Neural progenitor cell (in vitro differentiated cells): ENCODE measurements at regions not wholly inside any gene's neighbourhood (a gene's known extent, or its start where the extent isn't known, plus 50 kb on each side); places are given as distances from the start of the nearest gene placed in this dataset.
A peak's percentile ranks its signal among the peaks of the same experiment; 100 is the strongest.

Source experiments
- DNase-seq: peaks from one replicate; pipeline ENCODE4 v3.0.0-alpha.2; 2016; ENCODE audit warnings: low spot score
- H2AFZ ChIP-seq: fragments of 200-600 bp; sonication (generic); replicated peaks from 2 replicates; pipeline ENCODE4 v1.6.1; 2016; ENCODE audit warnings: antibody characterized with exemption
- H3F3A ChIP-seq: fragments of 200-600 bp; sonication (generic); 2 replicates; pipeline ENCODE4 v1.6.1; 2016; ENCODE audit warnings: antibody characterized with exemption, low read depth
- H3K27ac ChIP-seq: fragments of 200-600 bp; sonication (generic); 2 replicates; pipeline ENCODE4 v1.5.1; 2016; ENCODE audit warnings: mild to moderate bottlenecking
- H3K27me3 ChIP-seq: fragments of 200-600 bp; sonication (generic); 2 replicates; pipeline ENCODE4 v1.6.1; 2016; ENCODE audit warnings: mild to moderate bottlenecking, moderate library complexity
- H3K36me3 ChIP-seq: fragments of 200-600 bp; sonication (generic); 2 replicates; pipeline ENCODE4 v1.5.1; 2016
- H3K4me1 ChIP-seq: fragments of 200-600 bp; sonication (generic); 2 replicates; pipeline ENCODE4 v1.6.1; 2016; ENCODE audit warnings: mixed run types
- H3K4me2 ChIP-seq: fragments of 200-600 bp; sonication (generic); 2 replicates; pipeline ENCODE4 v1.6.1; 2016
- H3K4me3 ChIP-seq: fragments of 200-600 bp; sonication (generic); 2 replicates; pipeline ENCODE4 v1.5.1; 2016
- H3K79me2 ChIP-seq: fragments of 200-600 bp; sonication (generic); 2 replicates; pipeline ENCODE4 v1.6.1; 2016; ENCODE audit warnings: low read depth
- H3K9ac ChIP-seq: fragments of 200-600 bp; sonication (generic); 2 replicates; pipeline ENCODE4 v1.6.1; 2016
- H3K9me3 ChIP-seq: fragments of 200-600 bp; sonication (generic); 2 replicates; pipeline ENCODE4 v1.5.1; 2016; ENCODE audit warnings: low read depth
- H4K20me1 ChIP-seq: fragments of 200-600 bp; sonication (generic); 2 replicates; pipeline ENCODE4 v1.6.1; 2016; ENCODE audit warnings: low read depth
- H3K27ac Mint-ChIP-seq: 3 replicates; pipeline ENCODE4 v1.8.0; 2021; ENCODE audit warnings: mixed read lengths
- H3K27me3 Mint-ChIP-seq: 2 replicates; pipeline ENCODE4 v1.8.0; 2022; ENCODE audit warnings: low read depth, mild to moderate bottlenecking, inconsistent platforms, moderate library complexity, mixed read lengths; ENCODE audit not compliant: insufficient read depth
- H3K36me3 Mint-ChIP-seq: 3 replicates; pipeline ENCODE4 v1.8.0; 2021; ENCODE audit warnings: mixed read lengths
- H3K4me1 Mint-ChIP-seq: 3 replicates; pipeline ENCODE4 v1.8.0; 2021; ENCODE audit warnings: mixed read lengths
- H3K4me3 Mint-ChIP-seq: 3 replicates; pipeline ENCODE4 v1.8.0; 2021; ENCODE audit warnings: mild to moderate bottlenecking, moderate library complexity, mixed read lengths
- H3K9me3 Mint-ChIP-seq: 3 replicates; pipeline ENCODE4 v1.8.0; 2020; ENCODE audit warnings: mixed read lengths
- EZH2 ChIP-seq: fragments of 200-600 bp; sonication (generic); IDR thresholded peaks from 2 replicates; pipeline ENCODE4 v1.6.1; 2017; ENCODE audit warnings: antibody characterized with exemption, mild to moderate bottlenecking, moderate library complexity
- EZH2phosphoT487 ChIP-seq: fragments of 200-600 bp; sonication (generic); IDR thresholded peaks from 2 replicates; pipeline ENCODE4 v1.6.1; 2017; ENCODE audit warnings: antibody characterized with exemption
- TF ChIP-seq, protein P1 (sequence below): fragments of 200-600 bp; sonication (generic); IDR thresholded peaks from 2 replicates; pipeline ENCODE4 v1.5.1; 2017; ENCODE audit warnings: antibody characterized with exemption, mild to moderate bottlenecking

GRCh38 chr2:67851956-67852824 is 210.6 kb downstream of the C1D start:
- no peaks in the 10 kb centered on the region for H3K79me2 ChIP-seq
- no peak overlapping the region for H2AFZ ChIP-seq
- H3K9me3 ChIP-seq, result no peaks in the 10 kb centered on the region
- no peaks in the 10 kb centered on the region for H3K27me3 ChIP-seq
- Mint-ChIP-seq H3K4me3 (no peak overlapping the region), H3K36me3 (no peaks in the 10 kb centered on the region), H3K27ac (peak overlapping the region; percentile 70), H3K27me3 (peaks cover 6% of the 10 kb centered on the region), H3K9me3 (no peaks in the 10 kb centered on the region), H3K4me1 (peaks cover 31% of the 10 kb centered on the region)
- peaks cover 7% of the 10 kb centered on the region for H3K4me1 ChIP-seq
- DNase-seq, result no peak
- TF ChIP-seq, protein P1, sequence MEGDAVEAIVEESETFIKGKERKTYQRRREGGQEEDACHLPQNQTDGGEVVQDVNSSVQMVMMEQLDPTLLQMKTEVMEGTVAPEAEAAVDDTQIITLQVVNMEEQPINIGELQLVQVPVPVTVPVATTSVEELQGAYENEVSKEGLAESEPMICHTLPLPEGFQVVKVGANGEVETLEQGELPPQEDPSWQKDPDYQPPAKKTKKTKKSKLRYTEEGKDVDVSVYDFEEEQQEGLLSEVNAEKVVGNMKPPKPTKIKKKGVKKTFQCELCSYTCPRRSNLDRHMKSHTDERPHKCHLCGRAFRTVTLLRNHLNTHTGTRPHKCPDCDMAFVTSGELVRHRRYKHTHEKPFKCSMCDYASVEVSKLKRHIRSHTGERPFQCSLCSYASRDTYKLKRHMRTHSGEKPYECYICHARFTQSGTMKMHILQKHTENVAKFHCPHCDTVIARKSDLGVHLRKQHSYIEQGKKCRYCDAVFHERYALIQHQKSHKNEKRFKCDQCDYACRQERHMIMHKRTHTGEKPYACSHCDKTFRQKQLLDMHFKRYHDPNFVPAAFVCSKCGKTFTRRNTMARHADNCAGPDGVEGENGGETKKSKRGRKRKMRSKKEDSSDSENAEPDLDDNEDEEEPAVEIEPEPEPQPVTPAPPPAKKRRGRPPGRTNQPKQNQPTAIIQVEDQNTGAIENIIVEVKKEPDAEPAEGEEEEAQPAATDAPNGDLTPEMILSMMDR, result no peak
- TF ChIP-seq EZH2 (no peak), EZH2phosphoT487 (no peak)
- no peaks in the 10 kb centered on the region for H3F3A ChIP-seq
- H3K36me3 ChIP-seq, result no peaks in the 10 kb centered on the region
- H3K4me2 ChIP-seq, result no peak overlapping the region
- H3K4me3 ChIP-seq, result no peak overlapping the region
- no peak overlapping the region for H3K9ac ChIP-seq
- H3K27ac ChIP-seq, result no peak overlapping the region
- no peaks in the 10 kb centered on the region for H4K20me1 ChIP-seq

GRCh38 chr2:67854103-67854743 is 208.6 kb downstream of the C1D start:
- H3K9me3 Mint-ChIP-seq, result no peaks in the 10 kb centered on the region
- Histone ChIP-seq H3F3A (no peaks in the 10 kb centered on the region), H3K9ac (no peak overlapping the region), H2AFZ (no peak overlapping the region), H3K79me2 (no peaks in the 10 kb centered on the region), H3K4me2 (no peak overlapping the region), H4K20me1 (no peaks in the 10 kb centered on the region), H3K27ac (no peak overlapping the region), H3K27me3 (no peaks in the 10 kb centered on the region), H3K4me3 (no peak overlapping the region), H3K4me1 (peaks cover under 1% of the 10 kb centered on the region), H3K9me3 (no peaks in the 10 kb centered on the region), H3K36me3 (no peaks in the 10 kb centered on the region)
- peaks cover 22% of the 10 kb centered on the region for H3K4me1 Mint-ChIP-seq
- H3K4me3 Mint-ChIP-seq, result no peak overlapping the region
- DNase-seq, result no peak
- TF ChIP-seq EZH2phosphoT487 (no peak), EZH2 (no peak)
- TF ChIP-seq, protein P1, result no peak
- H3K27me3 Mint-ChIP-seq, result peaks cover 6% of the 10 kb centered on the region
- H3K27ac Mint-ChIP-seq, result no peak overlapping the region
- H3K36me3 Mint-ChIP-seq, result no peaks in the 10 kb centered on the region

- H3K27me3 ChIP-seq, result no peaks in the 10 kb centered on the region
- H3K27me3 Mint-ChIP-seq, result peaks cover 6% of the 10 kb centered on the region
- no peak overlapping the region for H3K4me2 ChIP-seq
These were observed 208.0 kb downstream of the C1D start for GRCh38 chr2:67854798-67855197.

More at GRCh38 chr2:67854798-67855197, 208.0 kb downstream of the C1D start:
- Mint-ChIP-seq H3K4me1 (peaks cover 22% of the 10 kb centered on the region), H3K36me3 (no peaks in the 10 kb centered on the region), H3K27ac (no peak overlapping the region), H3K4me3 (no peak overlapping the region), H3K9me3 (no peaks in the 10 kb centered on the region)
- no peaks in the 10 kb centered on the region for H3K4me1 ChIP-seq
- no peaks in the 10 kb centered on the region for H3K79me2 ChIP-seq
- no peak overlapping the region for H3K4me3 ChIP-seq
- no peaks in the 10 kb centered on the region for H3K9me3 ChIP-seq
- H3K27ac ChIP-seq, result no peak overlapping the region
- DNase-seq, result no peak
- no peak overlapping the region for H3K9ac ChIP-seq
- TF ChIP-seq EZH2, result no peak
- TF ChIP-seq, protein P1, result peak; percentile 9
- H4K20me1 ChIP-seq, result no peaks in the 10 kb centered on the region
- no peaks in the 10 kb centered on the region for H3F3A ChIP-seq
- H3K36me3 ChIP-seq, result no peaks in the 10 kb centered on the region
- H2AFZ ChIP-seq, result no peak overlapping the region
